ENCODE measurements at regions not wholly inside any gene's neighbourhood (a gene's known extent, or its start where the extent isn't known, plus 50 kb on each side); places are given as distances from the start of the nearest gene placed in this dataset.

DNA sequence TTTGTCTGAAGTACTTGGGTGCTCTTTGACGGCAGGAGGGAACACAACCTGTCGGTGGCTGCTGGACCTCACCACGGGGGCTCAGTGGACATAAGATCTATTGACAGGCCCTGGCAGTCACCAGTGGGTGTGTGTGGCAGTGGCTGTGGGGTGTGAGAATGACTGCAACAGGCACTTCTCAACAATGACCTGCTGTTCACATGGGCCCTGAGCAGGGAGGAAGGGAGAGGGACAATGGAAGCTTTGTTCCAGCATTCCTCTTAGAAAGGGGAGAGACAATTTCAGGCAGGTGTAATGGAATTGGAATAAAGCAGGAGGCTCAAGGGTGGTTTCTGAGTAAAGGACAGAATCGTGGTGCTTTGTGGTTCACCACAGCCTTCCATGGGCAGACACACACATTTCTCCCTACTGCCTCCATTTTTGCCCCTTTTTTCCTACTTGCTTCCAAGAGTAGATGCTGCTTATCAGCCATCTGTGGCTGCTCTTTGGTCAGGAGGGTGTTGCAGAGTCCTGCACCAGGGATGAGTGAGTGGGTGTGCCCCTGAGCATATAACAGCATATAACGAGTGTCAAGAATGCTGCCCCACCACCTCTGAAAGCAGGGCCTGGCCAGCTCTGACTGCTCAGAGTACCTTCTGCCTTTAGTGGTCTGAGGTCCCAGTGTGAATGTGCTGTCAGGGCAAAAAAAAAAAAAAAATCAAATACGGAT, 267.7 kb downstream of the RASSF9 start:
- H3K27me3 ChIP-seq (ENCODE audit: low read depth, low read length): no peaks in the 10 kb centered on the region
- H3K79me2 ChIP-seq (ENCODE audit: low read length): no peaks in the 10 kb centered on the region
- H2AFZ ChIP-seq (ENCODE audit: low read depth, low read length): no peak overlapping the region
- H3K27ac ChIP-seq (ENCODE audit: low read length): no peak overlapping the region
- no peaks in the 10 kb centered on the region for H3K9me3 ChIP-seq (ENCODE audit: insufficient read depth, low read length)
- no peak overlapping the region for H3K4me2 ChIP-seq (ENCODE audit: low read length)
- H3K4me3 ChIP-seq (ENCODE audit: low read length): no peak overlapping the region
- H3K4me1 ChIP-seq (ENCODE audit: low read length): peaks cover 12% of the 10 kb centered on the region
- TF ChIP-seq, protein P1, sequence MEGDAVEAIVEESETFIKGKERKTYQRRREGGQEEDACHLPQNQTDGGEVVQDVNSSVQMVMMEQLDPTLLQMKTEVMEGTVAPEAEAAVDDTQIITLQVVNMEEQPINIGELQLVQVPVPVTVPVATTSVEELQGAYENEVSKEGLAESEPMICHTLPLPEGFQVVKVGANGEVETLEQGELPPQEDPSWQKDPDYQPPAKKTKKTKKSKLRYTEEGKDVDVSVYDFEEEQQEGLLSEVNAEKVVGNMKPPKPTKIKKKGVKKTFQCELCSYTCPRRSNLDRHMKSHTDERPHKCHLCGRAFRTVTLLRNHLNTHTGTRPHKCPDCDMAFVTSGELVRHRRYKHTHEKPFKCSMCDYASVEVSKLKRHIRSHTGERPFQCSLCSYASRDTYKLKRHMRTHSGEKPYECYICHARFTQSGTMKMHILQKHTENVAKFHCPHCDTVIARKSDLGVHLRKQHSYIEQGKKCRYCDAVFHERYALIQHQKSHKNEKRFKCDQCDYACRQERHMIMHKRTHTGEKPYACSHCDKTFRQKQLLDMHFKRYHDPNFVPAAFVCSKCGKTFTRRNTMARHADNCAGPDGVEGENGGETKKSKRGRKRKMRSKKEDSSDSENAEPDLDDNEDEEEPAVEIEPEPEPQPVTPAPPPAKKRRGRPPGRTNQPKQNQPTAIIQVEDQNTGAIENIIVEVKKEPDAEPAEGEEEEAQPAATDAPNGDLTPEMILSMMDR (IDR thresholded peaks at IDR 0.05; ENCODE audit: low read depth, low read length): no peak
- TF ChIP-seq EZH2phosphoT487 (IDR thresholded peaks at IDR 0.05; ENCODE audit: low read depth): no peak
- H3K36me3 ChIP-seq (replicated peaks; ENCODE audit: low read depth, low read length): no peaks in the 10 kb centered on the region
- no peaks in the 10 kb centered on the region for H4K20me1 ChIP-seq (ENCODE audit: insufficient read depth, low read length)
- H3K9ac ChIP-seq (ENCODE audit: low read length): no peak overlapping the region

DNA sequence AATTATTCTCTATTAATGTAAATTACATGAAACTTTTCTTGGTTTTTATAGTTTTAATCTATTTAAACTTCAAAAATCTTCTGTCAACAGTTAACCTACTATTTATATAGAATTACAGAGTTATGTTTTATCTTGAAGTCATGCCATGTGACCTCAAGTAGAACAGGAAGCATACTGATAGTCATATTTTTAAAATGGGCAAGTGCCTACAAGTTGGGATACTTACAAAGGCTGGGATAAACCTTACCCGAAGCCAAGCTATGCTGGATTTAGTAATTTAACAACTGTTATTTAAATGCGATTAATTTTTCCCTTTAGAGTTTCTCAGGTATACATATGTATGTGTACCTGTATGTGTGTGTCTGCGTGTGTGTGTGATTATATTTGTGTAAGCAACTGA, 266.9 kb downstream of the RASSF9 start:
- Histone ChIP-seq H3K27ac (ENCODE audit: low read length) (no peak overlapping the region), H2AFZ (ENCODE audit: low read depth, low read length) (no peak overlapping the region), H3K4me2 (ENCODE audit: low read length) (no peak overlapping the region), H3K9me3 (ENCODE audit: insufficient read depth, low read length) (no peaks in the 10 kb centered on the region), H3K9ac (ENCODE audit: low read length) (no peak overlapping the region), H3K4me3 (ENCODE audit: low read length) (no peak overlapping the region), H3K4me1 (ENCODE audit: low read length) (peaks cover 12% of the 10 kb centered on the region), H3K36me3 (replicated peaks; ENCODE audit: low read depth, low read length) (no peaks in the 10 kb centered on the region), H3K79me2 (ENCODE audit: low read length) (no peaks in the 10 kb centered on the region), H4K20me1 (ENCODE audit: insufficient read depth, low read length) (no peaks in the 10 kb centered on the region), H3K27me3 (ENCODE audit: low read depth, low read length) (no peaks in the 10 kb centered on the region)
- TF ChIP-seq EZH2phosphoT487 (IDR thresholded peaks at IDR 0.05; ENCODE audit: low read depth): no peak
- TF ChIP-seq, protein P1 (IDR thresholded peaks at IDR 0.05; ENCODE audit: low read depth, low read length): no peak

DNA sequence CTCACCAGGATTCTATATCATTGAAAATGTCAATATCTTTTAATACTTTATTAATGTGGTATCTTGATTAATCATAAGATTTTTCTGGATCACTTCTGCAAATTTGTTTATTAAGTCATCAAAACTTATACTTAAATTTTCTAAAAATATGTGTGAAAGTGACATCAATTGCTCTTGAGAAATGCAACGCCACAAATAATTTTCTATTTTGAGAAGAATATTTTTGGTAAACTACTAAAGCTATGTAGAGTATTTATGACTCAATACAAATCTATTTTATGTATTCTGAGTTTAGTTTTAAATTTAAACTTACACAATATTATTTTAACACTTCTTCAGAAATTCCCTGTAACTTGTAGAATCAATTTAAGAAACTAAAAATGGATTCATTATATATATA, 263.3 kb downstream of the RASSF9 start:
- Histone ChIP-seq H3K9me3 (ENCODE audit: insufficient read depth, low read length) (no peaks in the 10 kb centered on the region), H2AFZ (ENCODE audit: low read depth, low read length) (no peak overlapping the region), H3K4me2 (ENCODE audit: low read length) (no peak overlapping the region), H3K4me1 (ENCODE audit: low read length) (no peaks in the 10 kb centered on the region), H3K27me3 (ENCODE audit: low read depth, low read length) (no peaks in the 10 kb centered on the region), H3K4me3 (ENCODE audit: low read length) (no peak overlapping the region), H3K27ac (ENCODE audit: low read length) (no peak overlapping the region), H3K79me2 (ENCODE audit: low read length) (no peaks in the 10 kb centered on the region), H3K9ac (ENCODE audit: low read length) (no peak overlapping the region), H4K20me1 (ENCODE audit: insufficient read depth, low read length) (no peaks in the 10 kb centered on the region), H3K36me3 (replicated peaks; ENCODE audit: low read depth, low read length) (no peaks in the 10 kb centered on the region)
- TF ChIP-seq EZH2phosphoT487 (IDR thresholded peaks at IDR 0.05; ENCODE audit: low read depth): no peak
- TF ChIP-seq, protein P1 (IDR thresholded peaks at IDR 0.05; ENCODE audit: low read depth, low read length): no peak

DNA sequence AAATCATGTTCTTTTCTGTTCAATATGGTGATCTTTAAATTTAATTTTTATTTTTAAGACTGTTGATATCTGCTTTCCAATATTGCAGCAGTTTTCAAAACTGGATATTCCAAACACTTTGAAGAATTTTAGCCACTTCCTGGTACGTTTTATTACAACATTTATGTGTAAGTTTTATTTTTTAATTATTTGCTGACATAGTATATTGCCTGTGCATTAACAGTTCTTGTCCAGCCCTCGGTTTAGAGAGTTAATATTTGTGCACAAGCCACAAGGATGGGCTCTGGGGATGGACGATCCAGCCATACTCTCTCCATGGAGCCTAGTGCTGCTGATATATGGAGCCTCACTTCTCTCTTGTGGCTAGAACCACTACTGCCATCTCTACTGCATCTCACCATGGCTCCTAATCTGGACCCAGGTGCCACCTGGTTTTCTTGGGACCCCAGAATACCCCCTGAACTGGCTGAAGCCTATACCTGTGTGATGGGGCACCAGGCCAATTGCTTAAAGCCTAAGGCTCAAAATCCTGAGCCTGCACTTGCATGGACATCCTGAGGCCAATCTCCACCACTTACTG, 262.5 kb downstream of the RASSF9 start:
- H3K4me3 ChIP-seq (ENCODE audit: low read length): no peak overlapping the region
- H3K79me2 ChIP-seq (ENCODE audit: low read length): no peaks in the 10 kb centered on the region
- H3K9ac ChIP-seq (ENCODE audit: low read length): no peak overlapping the region
- no peaks in the 10 kb centered on the region for H3K4me1 ChIP-seq (ENCODE audit: low read length)
- H4K20me1 ChIP-seq (ENCODE audit: insufficient read depth, low read length): no peaks in the 10 kb centered on the region
- H3K36me3 ChIP-seq (replicated peaks; ENCODE audit: low read depth, low read length): no peaks in the 10 kb centered on the region
- no peaks in the 10 kb centered on the region for H3K9me3 ChIP-seq (ENCODE audit: insufficient read depth, low read length)
- TF ChIP-seq, protein P1 (IDR thresholded peaks at IDR 0.05; ENCODE audit: low read depth, low read length): no peak
- no peak for TF ChIP-seq EZH2phosphoT487 (IDR thresholded peaks at IDR 0.05; ENCODE audit: low read depth)
- H2AFZ ChIP-seq (ENCODE audit: low read depth, low read length): no peak overlapping the region
- H3K4me2 ChIP-seq (ENCODE audit: low read length): no peak overlapping the region
- H3K27me3 ChIP-seq (ENCODE audit: low read depth, low read length): no peaks in the 10 kb centered on the region
- H3K27ac ChIP-seq (ENCODE audit: low read length): no peak overlapping the region
